H1 (cell line): ENCODE measurements at regions not wholly inside any gene's neighbourhood (a gene's known extent, or its start where the extent isn't known, plus 50 kb on each side); places are given as distances from the start of the nearest gene placed in this dataset.

Experiments
- ASH2L ChIP-seq: fragments of 200-600, 300-600 bp; sonication (generic); IDR thresholded peaks from one replicate; pipeline ENCODE4 v1.7.1; 2017; ENCODE audit warnings: low read length
- BACH1 ChIP-seq: IDR thresholded peaks from 2 replicates; pipeline ENCODE4 v1.6.1; 2012; ENCODE audit warnings: low read length, improper control_type of control experiment
- BCL11A ChIP-seq, 2 experiments: IDR thresholded peaks; one replicate each; pipeline ENCODE4 v1.6.1; 2011; ENCODE audit warnings: low read depth in 2 of 2, low read length in 2 of 2, mild to moderate bottlenecking in 2 of 2
- CHD7 ChIP-seq: fragments of 300-600 bp; sonication (generic); IDR thresholded peaks from 2 replicates; pipeline ENCODE4 v1.7.1; 2012; ENCODE audit warnings: low read length, moderate library complexity, mild to moderate bottlenecking, inconsistent platforms; ENCODE audit not compliant: insufficient replicate concordance
- KDM4A ChIP-seq: IDR thresholded peaks from one replicate; pipeline ENCODE4 v1.7.1; 2012; ENCODE audit warnings: low read depth, mild to moderate bottlenecking, moderate library complexity, low read length, inconsistent platforms; ENCODE audit not compliant: severe bottlenecking
- RNF2 ChIP-seq: fragments of 200-900, 300-1000 bp; sonication (generic); IDR thresholded peaks from 2 replicates; pipeline ENCODE4 v1.7.1; 2016; ENCODE audit warnings: borderline replicate concordance, low read depth, mild to moderate bottlenecking, antibody characterized with exemption, low read length; ENCODE audit not compliant: poor library complexity, severe bottlenecking; ENCODE audit errors: missing control alignments
- SP4 ChIP-seq: IDR thresholded peaks from 2 replicates; pipeline ENCODE4 v1.6.1; 2012; ENCODE audit warnings: low read length, inconsistent platforms
- SUZ12 ChIP-seq: fragments of 200-600 bp; sonication (generic); IDR thresholded peaks from 2 replicates; pipeline ENCODE4 v1.6.1; 2012; ENCODE audit warnings: mild to moderate bottlenecking, inconsistent platforms, low read length, moderate library complexity, mixed read lengths
- TAF1 ChIP-seq: IDR thresholded peaks from 2 replicates; pipeline ENCODE4 v1.6.1; 2011; ENCODE audit warnings: mild to moderate bottlenecking, low read depth, low read length
- TAF7 ChIP-seq: optimal IDR thresholded peaks from 2 replicates; pipeline ENCODE3; 2011; ENCODE audit warnings: low read depth, mild to moderate bottlenecking, inconsistent platforms, low read length, moderate library complexity, borderline replicate concordance

- TF ChIP-seq CHD7 (no peak), ASH2L (no peak), SP4 (no peak), TAF7 (no peak), TAF1 (no peak), BACH1 (no peak), SUZ12 (no peak), RNF2 (no peak), KDM4A (no peak), BCL11A (IDR thresholded peaks at IDR 0.05; ENCODE audit: low read depth in 2 of 2, low read length in 2 of 2) (no peak)
These were observed 300.2 kb upstream of the VCX start (continued) for GRCh38 chrX:7542587-7543380.
